Lower leg skin (tissue), 3 donors: ENCODE measurements at regions not wholly inside any gene's neighbourhood (a gene's known extent, or its start where the extent isn't known, plus 50 kb on each side); places are given as distances from the start of the nearest gene placed in this dataset.

Source experiments
- CTCF ChIP-seq, 3 donors: fragments of 450-650 bp; IDR thresholded peaks; one replicate each; pipeline ENCODE4 v1.5.1; 2016; ENCODE audit warnings: antibody characterized with exemption in 3 of 3, mild to moderate bottlenecking in 3 of 3, moderate library complexity in 2 of 3
- POLR2A ChIP-seq, 2 donors: fragments of 450-650 bp; IDR thresholded peaks; one replicate each; pipeline ENCODE4 v1.6.1; 2016 to 2017; ENCODE audit warnings: antibody characterized with exemption in 2 of 2, mild to moderate bottlenecking in 1 of 2, moderate library complexity in 1 of 2

GRCh38 chr4:14338585-14339265, 663.6 kb upstream of the CPEB2 start:
- TF ChIP-seq CTCF (IDR thresholded peaks at IDR 0.05) (no peak), POLR2A (IDR thresholded peaks at IDR 0.05) (no peak)
